Endometrium (tissue), 2 donors: ENCODE measurements at regions not wholly inside any gene's neighbourhood (a gene's known extent, or its start where the extent isn't known, plus 50 kb on each side); places are given as distances from the start of the nearest gene placed in this dataset.
"Not testable (repeated sequence)": the region's sequence is repeated elsewhere in the genome, so short reads cannot be mapped to it uniquely, and the experiment has no call there.

ENCODE experiments used
- FAIRE-seq: peaks from 2 replicates; lab custom pipeline; 2012; peaks lifted over from hg19 to GRCh38; lab: Jason Lieb, UNC
- donor health status: control.
- donor health status: control.

DNA sequence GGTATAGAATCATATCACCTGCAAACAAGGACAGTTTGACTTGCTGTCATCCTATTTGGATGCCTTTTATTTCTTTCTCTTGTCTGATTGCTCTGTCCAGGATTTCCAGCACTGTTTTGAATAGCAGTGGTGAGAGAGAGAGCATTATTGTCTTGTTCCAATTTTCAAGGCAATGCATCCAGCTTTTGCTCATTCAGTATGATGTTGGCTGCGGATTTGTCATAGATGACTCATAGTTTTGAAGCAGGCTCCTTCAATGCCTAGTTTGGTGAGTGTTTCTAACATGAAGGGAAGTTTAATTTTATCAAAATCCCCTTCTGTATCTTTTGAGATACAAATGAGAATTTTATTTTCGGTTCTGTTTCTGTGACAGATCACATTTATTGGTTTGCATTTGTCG lies 518.9 kb downstream of the PCDH11X start:
- FAIRE-seq = not testable (repeated sequence)

DNA sequence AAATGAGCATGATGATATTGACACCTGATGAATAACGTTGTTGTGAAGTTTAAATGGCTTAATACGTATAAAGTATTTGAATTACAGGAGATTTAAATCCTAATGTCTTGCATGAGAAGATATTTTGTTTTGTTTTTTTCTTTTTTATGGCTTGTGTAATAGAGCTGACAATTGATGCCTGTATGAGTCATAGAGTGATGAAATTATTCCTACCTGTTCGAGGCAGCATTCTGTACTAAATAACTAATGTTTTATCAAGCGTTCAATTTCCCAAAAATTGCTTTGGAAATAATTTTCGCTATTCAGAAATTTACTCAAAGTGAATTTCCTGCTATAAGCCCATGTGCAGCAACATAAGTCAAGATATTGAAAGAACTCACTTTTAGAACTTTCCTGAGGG lies 554.0 kb downstream of the PCDH11X start:
- not testable (repeated sequence) for FAIRE-seq

DNA sequence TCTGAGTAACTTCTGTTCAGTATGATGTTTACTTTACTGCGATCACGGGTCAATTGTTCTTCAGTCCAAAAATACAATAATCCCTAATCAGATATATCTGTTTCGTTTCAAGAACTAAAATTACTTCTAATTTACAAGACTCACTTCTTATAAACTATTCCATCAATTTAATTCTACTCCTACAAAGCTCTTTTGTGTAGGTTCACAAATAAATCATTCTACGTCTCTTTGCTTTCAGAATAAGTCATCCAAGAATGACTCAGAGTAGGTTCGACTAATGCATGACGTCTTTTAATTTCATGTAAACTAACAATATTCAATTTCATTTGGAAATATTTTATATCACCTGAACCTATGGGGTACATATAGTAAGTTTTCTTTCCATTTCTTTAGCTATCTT lies 571.9 kb downstream of the PCDH11X start:
- FAIRE-seq = not testable (repeated sequence)

DNA sequence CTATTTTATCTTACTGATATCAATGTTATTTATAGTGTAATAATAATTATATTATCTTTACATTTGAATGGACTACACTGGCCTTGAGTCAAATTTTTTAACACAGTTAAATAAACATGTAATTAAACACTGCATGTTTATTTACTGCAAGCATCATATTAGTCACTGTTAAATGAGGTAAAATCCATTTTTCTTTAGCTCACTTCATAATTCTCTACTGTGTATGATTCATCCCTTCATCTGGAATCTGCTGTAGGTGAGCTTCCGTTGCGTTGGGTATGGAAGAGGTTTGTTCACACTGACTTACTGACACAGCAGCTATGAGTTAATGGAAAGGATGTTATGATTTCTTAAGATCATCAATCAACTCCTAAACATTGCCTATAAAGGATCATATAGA lies 572.3 kb downstream of the PCDH11X start:
- FAIRE-seq = no peak
